ENCODE measurements at regions not wholly inside any gene's neighbourhood (a gene's known extent, or its start where the extent isn't known, plus 50 kb on each side); places are given as distances from the start of the nearest gene placed in this dataset.

DNA sequence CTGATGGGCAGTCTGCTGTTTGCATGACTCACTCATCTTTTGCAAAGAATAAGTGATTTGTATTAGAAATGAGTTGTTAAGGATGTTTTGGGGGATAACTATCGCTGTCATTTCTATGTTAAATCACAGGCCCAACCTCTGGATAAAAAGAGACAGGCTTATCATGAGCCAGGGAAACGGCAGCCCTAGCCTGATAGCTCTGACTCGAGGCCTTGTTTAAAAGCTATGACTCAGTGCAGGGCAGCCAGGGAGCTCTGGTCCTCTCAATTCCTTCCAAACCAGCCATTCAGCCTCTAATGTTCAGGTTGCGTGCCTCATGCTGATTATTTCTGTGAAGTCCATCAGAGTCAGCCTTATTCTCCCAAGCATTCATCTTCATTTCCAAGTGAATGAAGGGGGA lies 305.9 kb upstream of the HAND2 start:
- no peak for TF ChIP-seq REST (IDR thresholded peaks at IDR 0.05; ENCODE audit: insufficient read depth in 1 of 2, low read depth in 2 of 2, low read length in 2 of 2)
- TF ChIP-seq POLR2AphosphoS5 (IDR thresholded peaks at IDR 0.05; ENCODE audit: low read depth, low read length) = no peak
- TF ChIP-seq TAF1 (IDR thresholded peaks at IDR 0.05; ENCODE audit: borderline replicate concordance, insufficient read depth, low read length) = no peak
- TF ChIP-seq SIN3A (IDR thresholded peaks at IDR 0.05; ENCODE audit: borderline replicate concordance, insufficient read depth, low read length) = no peak
- no peak for TF ChIP-seq FOXP2 (optimal IDR thresholded peaks at IDR 0.05; ENCODE audit: borderline replicate concordance, extremely low read depth, extremely low read length, insufficient read depth)

All from PFSK-1 (cell line).